ENCODE measurements at regions not wholly inside any gene's neighbourhood (a gene's known extent, or its start where the extent isn't known, plus 50 kb on each side); places are given as distances from the start of the nearest gene placed in this dataset.

- DNase-seq = no peak
Measured at GRCh38 chr9:23606107-23606506, 219.9 kb downstream of the ELAVL2 start.

GRCh38 chr9:23608456-23608855 is 217.6 kb downstream of the ELAVL2 start:
- no peak for DNase-seq

- no peak for DNase-seq
Measured at GRCh38 chr9:23611869-23612268, 214.2 kb downstream of the ELAVL2 start.

- no peak for DNase-seq
Measured at GRCh38 chr9:23615569-23615968, 210.5 kb downstream of the ELAVL2 start.

- no peak for DNase-seq
Measured at GRCh38 chr9:23621188-23621587, 204.9 kb downstream of the ELAVL2 start.

- DNase-seq = no peak
Measured at GRCh38 chr9:23621924-23622323, 204.1 kb downstream of the ELAVL2 start.

GRCh38 chr9:23622396-23622795 is 203.6 kb downstream of the ELAVL2 start:
- no peak for DNase-seq

- no peak for DNase-seq
Measured at GRCh38 chr9:23630488-23630887, 195.6 kb downstream of the ELAVL2 start.

- DNase-seq = no peak
Measured at GRCh38 chr9:23635276-23635675, 190.8 kb downstream of the ELAVL2 start.

GRCh38 chr9:23636199-23636598 is 189.8 kb downstream of the ELAVL2 start:
- DNase-seq = no peak

- DNase-seq = no peak
Measured at GRCh38 chr9:23638011-23638410, 188.0 kb downstream of the ELAVL2 start.

GRCh38 chr9:23638837-23639426 is 187.1 kb downstream of the ELAVL2 start:
- no peak for DNase-seq
